ENCODE measurements at regions not wholly inside any gene's neighbourhood (a gene's known extent, or its start where the extent isn't known, plus 50 kb on each side); places are given as distances from the start of the nearest gene placed in this dataset.

- TF ChIP-seq POLR2A (IDR thresholded peaks at IDR 0.05; ENCODE audit: extremely low read depth, insufficient read length) (no peak), CTCF (IDR thresholded peaks at IDR 0.05; ENCODE audit: low read depth, low read length) (no peak)
Observed at GRCh38 chr5:72584466-72584865, 77.3 kb upstream of the ZNF366 start.
